HG02852 (cell line): ENCODE measurements at regions not wholly inside any gene's neighbourhood (a gene's known extent, or its start where the extent isn't known, plus 50 kb on each side); places are given as distances from the start of the nearest gene placed in this dataset.
A peak's percentile ranks its signal among the peaks of the same experiment; 100 is the strongest.

ENCODE experiments used
- ATAC-seq: cut with Tn5 transposase; IDR thresholded peaks from one replicate; pipeline ENCODE4 v1.9.1; 2021; ENCODE audit warnings: mild to moderate bottlenecking, moderate library complexity; ENCODE audit not compliant: unreplicated experiment

GRCh38 chr5:82809420-82810143 is 267.6 kb downstream of the TMEM167A start:
- ATAC-seq: no peak

DNA sequence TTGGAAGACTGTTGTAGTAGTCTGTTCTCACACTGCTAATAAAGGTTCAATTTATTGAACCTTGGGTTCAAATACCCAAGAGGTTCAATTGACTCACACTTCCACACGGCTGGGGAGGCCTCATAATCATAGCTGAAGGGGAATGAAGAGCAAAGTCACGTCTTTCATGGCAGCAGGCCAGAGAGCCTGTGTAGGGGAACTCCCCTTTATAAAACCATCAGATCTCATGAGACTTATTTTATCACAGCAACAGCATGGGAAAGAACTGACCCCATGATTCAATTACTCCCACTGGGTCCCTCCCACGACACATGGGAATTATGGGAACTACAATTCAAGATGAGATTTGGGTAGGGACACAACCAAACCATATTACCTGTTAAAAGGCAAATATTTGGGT is 268.2 kb downstream of the TMEM167A start:
- ATAC-seq: no peak

- ATAC-seq: no peak
Measured at GRCh38 chr5:82807021-82807420, 270.2 kb downstream of the TMEM167A start.

DNA sequence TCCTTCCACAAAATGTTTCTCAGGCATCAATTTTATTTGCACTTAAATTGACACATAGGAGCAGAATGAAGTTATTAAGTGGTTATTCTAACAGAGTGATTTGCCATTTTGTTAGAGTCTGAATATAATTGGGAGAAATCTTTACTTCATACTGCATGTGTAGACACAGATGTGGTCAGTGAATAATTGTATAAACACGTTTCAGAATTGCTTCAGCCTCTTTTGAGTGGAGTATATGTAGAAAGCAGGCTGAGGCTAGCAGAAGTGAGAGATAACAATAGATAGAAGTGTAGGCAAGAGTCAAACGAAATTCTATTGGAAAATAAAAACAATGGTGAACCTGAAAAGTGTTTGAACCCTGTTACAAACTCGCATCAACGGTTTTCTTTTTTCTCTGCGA is 270.7 kb downstream of the TMEM167A start:
- no peak for ATAC-seq

DNA sequence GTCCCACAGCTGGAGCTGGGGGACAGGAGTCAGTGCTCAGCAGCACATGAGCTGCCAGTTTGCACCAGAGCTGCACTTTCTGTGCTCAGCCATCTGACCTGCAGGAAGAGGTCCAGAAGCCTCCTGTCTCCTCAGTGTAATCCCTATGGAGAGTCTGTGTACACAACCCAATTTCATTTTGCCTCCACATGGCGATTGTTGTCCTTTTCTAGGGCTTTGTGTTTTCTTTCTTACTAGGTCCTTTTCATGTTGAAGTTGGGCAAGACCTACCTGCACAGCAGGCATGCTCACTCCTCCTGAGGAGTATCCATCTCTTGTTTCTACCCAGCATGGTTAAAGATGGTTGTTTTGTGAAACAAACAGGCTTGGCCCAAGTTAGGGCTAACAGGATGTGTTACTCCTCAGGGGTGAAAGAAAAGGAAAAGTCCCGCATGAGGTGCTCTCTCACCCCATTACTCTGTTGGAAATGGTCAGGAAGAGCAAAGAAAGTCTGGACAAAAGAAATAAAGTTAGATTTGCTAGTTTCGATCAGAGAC is 273.0 kb downstream of the TMEM167A start:
- ATAC-seq: no peak

GRCh38 chr5:82802954-82803353 is 274.2 kb downstream of the TMEM167A start:
- peak; percentile 67 for ATAC-seq

- ATAC-seq: no peak
Measured at GRCh38 chr5:82800826-82801225, 276.4 kb downstream of the TMEM167A start.

DNA sequence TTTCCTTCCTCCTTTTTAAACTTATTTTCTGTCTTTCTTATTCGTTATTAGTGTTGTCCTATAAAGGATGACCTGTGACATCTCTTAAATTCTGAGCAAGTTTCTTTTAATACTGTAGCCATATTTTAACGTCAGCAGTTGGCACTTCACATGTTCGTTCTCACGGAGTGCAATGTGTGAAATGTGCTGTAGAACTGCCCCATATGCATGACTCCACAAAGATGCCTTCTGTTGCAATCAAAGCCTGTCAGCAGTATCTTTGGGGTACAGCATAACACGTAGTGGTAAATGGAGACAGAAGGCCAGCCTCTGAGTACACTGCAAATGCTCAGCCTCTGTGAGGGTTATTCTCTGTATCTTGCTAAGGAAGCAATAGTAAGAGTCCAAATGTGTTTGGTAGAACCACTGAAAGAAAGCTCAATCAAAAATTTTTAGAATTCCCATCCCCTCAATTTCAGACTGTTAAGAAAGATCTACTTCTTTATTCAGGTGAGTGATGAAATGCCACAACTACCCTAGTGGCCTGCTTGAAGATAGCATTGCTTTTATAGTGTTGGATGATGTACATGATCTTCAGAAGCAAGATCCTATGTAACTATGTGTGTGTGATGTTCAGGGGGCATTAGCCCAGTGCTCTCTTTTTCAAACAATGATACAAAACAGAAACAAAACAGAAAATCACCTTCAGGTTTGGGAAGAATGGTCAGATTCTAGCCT is 277.7 kb downstream of the TMEM167A start:
- ATAC-seq: no peak

GRCh38 chr5:82798676-82799075 is 278.5 kb downstream of the TMEM167A start:
- no peak for ATAC-seq

GRCh38 chr5:82796643-82797416 is 280.4 kb downstream of the TMEM167A start:
- no peak for ATAC-seq

- ATAC-seq: no peak
Measured at GRCh38 chr5:82794876-82795275, 282.3 kb downstream of the TMEM167A start.

DNA sequence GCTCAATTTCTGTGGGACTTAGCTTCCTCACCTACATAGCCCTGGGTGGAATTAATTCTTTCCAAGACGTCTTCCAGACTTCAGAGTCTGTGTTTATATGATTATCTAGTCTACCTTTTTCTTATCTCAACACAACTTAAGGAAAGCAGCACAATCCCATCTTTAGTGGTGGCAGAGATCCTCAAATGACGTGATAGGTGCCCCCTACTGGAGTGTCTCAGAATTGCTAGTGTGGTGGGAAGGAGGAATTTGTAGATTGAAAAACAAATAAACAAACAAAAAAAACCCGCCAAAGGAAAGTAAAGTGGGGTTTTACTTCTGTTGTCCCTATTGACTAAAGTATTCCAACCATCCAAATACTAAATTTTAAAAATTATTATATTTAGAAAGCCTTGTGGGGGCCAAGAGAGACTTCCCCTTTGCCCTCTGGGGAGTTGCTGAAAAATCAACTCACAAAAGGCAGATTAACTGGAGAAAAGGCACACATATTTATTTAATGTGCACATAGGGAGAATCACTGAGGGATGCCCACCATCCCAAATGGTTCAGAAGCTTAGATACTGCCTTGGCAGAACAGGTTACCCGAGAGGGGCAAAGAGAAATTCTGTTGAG is 283.3 kb downstream of the TMEM167A start:
- ATAC-seq: no peak

DNA sequence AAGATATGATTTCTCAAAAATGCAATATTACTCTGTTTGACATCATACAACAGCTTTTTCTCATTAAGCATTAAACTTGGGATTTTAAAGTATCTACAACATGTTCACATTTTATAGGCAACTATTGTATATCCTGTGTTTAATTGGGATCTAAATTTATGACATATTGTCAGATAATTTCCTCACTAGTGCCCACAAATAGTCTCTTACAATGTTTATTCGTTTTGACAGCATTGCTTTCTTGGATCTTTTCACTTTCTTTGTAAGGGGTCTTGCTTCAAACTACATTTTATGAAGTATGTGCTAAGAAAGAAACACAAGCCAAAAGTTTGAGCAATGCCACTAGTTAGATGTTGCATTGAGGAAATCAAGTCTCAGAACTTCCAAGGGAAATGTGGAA is 285.1 kb downstream of the TMEM167A start:
- no peak for ATAC-seq

GRCh38 chr5:82789095-82789494 is 288.1 kb downstream of the TMEM167A start:
- no peak for ATAC-seq

DNA sequence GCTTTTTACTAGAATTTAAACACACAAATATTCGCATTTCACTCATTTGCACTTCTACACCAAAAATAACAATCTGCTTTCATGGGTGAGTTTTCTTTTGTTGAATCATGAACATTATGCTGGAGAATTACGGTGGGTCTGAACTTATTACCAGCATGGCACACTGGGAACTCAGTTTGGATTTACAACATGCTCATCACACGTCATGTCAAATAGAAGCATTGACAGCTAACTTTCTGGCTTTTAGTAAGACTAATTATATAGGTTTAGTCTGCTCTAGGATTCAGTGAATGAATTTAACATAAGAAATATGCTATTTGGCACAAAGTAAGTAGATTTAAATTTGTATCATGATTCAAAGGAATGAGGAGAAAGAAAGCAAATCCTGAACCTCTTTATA is 290.4 kb downstream of the TMEM167A start:
- no peak for ATAC-seq

DNA sequence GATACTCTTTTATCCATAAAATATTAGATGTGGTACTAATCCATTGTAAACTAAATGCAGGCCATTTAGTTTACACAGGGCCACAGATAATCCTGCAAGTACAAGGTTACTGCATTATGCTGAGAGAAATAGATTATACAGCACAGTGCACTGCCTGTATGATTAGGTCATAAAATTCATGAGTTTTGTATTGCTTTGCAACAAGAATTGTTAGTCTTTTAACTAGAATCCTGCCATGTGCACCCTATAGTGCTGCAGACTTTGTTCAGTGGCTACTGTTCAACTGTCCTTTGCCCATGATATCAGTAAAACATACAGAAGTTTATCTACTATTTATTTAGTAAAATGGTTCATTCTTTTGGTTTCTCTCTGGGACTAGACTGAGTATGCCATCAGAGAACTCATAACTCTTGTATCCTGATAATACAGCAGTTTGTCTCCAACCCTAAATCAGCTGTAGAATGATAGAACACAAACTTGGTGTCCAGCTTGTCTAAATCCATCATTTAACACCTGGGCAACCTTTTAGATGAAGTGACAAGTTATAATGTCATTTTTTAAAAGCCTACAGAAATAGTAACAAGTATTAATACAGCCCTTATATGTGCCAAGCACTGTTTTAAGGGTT is 291.2 kb downstream of the TMEM167A start:
- no peak for ATAC-seq

DNA sequence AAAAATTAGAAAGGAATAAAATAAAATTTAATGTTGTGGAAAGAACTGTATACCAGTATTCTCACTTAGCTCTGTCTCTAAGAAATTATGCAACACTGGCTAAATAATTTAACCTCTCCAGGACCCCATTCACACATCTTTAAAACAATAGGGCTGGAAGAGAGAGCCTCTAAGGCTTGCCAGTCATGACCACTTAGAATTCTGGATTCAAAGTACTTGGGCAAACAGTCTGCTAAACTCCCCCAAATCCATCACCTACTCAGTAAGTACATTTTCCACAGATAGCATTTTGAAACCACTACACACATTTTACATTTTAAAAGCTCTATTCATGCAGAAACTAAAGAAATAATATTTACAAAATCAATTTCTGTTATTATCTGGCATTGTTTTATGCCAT is 291.7 kb downstream of the TMEM167A start:
- no peak for ATAC-seq

- no peak for ATAC-seq
Measured at GRCh38 chr5:82784521-82784920, 292.7 kb downstream of the TMEM167A start.

DNA sequence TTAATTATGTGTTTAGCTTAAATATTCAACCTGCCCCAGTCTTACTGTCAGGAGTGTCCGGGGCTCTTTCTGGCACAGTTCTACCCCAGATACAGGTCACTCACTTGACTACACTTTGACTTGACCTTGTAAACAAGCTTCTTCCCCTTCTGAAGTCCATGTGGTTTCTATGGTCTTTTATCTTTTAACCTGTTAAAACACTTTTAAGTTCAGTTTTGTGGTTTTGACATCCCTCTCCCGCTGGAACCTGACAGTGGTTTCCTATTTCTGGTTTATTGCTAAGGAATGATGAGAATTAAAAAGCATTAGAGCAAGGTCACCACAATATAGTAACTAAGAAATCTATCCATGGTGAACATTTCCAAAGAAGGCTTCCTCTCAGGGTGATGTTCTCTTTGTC is 300.1 kb downstream of the TMEM167A start:
- ATAC-seq: no peak

GRCh38 chr5:82772281-82772680 is 304.9 kb downstream of the TMEM167A start:
- no peak for ATAC-seq

- ATAC-seq: no peak
Measured at GRCh38 chr5:82766206-82766605, 311.0 kb downstream of the TMEM167A start.
